Parathyroid adenoma (tissue), 2 donors: ENCODE measurements at regions not wholly inside any gene's neighbourhood (a gene's known extent, or its start where the extent isn't known, plus 50 kb on each side); places are given as distances from the start of the nearest gene placed in this dataset.

Experiments used
- H2AFZ ChIP-seq: fragments of 300-600 bp; sonication (generic); one replicate; pipeline ENCODE4 v1.7.0; 2017; ENCODE audit warnings: antibody characterized with exemption, mild to moderate bottlenecking
- H3K27ac ChIP-seq: fragments of 300-600 bp; sonication (generic); one replicate; pipeline ENCODE4 v1.7.0; 2017
- H3K27me3 ChIP-seq: fragments of 300-600 bp; sonication (generic); one replicate; pipeline ENCODE4 v1.7.0; 2017; ENCODE audit warnings: low read length; ENCODE audit not compliant: control insufficient read depth, insufficient read depth
- H3K36me3 ChIP-seq: fragments of 300-600 bp; sonication (generic); one replicate; pipeline ENCODE4 v1.7.0; 2017; ENCODE audit warnings: low read length; ENCODE audit not compliant: control insufficient read depth, insufficient read depth
- H3K4me1 ChIP-seq: fragments of 300-600 bp; sonication (generic); one replicate; pipeline ENCODE4 v1.7.0; 2017; ENCODE audit warnings: control low read depth
- H3K4me2 ChIP-seq: fragments of 300-600 bp; sonication (generic); one replicate; pipeline ENCODE4 v1.7.0; 2017; ENCODE audit warnings: low read length
- H3K4me3 ChIP-seq: fragments of 300-600 bp; sonication (generic); one replicate; pipeline ENCODE4 v1.7.0; 2017; ENCODE audit warnings: low read depth, low read length
- H3K79me2 ChIP-seq: fragments of 300-600 bp; sonication (generic); one replicate; pipeline ENCODE4 v1.7.0; 2017; ENCODE audit warnings: control low read depth
- H3K9ac ChIP-seq: fragments of 300-600 bp; sonication (generic); one replicate; pipeline ENCODE4 v1.7.0; 2017; ENCODE audit warnings: mild to moderate bottlenecking
- H3K9me3 ChIP-seq: fragments of 300-600 bp; sonication (generic); one replicate; pipeline ENCODE4 v1.7.0; 2017; ENCODE audit warnings: low read length; ENCODE audit not compliant: control insufficient read depth
- TF ChIP-seq, protein P1 (sequence below): fragments of 300-600 bp; sonication (generic); IDR thresholded peaks from one replicate; pipeline ENCODE4 v1.7.0; 2017; ENCODE audit warnings: antibody characterized with exemption, mild to moderate bottlenecking
- donor health status: primary hyperparathyroidism.

DNA sequence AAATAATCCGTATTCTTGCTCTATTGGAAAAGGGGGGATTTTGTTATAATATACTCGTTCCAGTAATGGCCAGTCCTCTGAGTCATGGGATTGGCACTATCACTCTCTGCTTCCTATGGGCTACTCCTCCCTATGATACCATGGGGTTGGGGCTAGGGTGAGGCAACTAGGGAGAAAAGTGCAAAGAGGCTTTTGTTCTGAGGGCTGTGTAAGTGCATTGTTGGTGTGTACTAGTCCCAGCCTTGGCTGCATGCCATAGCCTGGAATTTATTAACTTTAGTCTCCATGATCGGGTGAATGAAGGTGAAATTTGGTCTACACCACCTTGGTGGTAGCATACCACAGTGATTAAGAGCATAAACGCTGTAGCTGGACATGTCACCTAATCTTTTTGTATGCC is 247.6 kb downstream of the RPAP3 start:
- H3K9me3 ChIP-seq = no peaks in the 10 kb centered on the region
- no peaks in the 10 kb centered on the region for H3K79me2 ChIP-seq

GRCh38 chr12:47449797-47450196 is 256.0 kb downstream of the RPAP3 start:
- H3K79me2 ChIP-seq = no peaks in the 10 kb centered on the region
- TF ChIP-seq, protein P1, sequence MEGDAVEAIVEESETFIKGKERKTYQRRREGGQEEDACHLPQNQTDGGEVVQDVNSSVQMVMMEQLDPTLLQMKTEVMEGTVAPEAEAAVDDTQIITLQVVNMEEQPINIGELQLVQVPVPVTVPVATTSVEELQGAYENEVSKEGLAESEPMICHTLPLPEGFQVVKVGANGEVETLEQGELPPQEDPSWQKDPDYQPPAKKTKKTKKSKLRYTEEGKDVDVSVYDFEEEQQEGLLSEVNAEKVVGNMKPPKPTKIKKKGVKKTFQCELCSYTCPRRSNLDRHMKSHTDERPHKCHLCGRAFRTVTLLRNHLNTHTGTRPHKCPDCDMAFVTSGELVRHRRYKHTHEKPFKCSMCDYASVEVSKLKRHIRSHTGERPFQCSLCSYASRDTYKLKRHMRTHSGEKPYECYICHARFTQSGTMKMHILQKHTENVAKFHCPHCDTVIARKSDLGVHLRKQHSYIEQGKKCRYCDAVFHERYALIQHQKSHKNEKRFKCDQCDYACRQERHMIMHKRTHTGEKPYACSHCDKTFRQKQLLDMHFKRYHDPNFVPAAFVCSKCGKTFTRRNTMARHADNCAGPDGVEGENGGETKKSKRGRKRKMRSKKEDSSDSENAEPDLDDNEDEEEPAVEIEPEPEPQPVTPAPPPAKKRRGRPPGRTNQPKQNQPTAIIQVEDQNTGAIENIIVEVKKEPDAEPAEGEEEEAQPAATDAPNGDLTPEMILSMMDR = no peak
- H3K9ac ChIP-seq = no peak overlapping the region
- no peaks in the 10 kb centered on the region for H3K4me1 ChIP-seq
- no peaks in the 10 kb centered on the region for H3K27me3 ChIP-seq
- no peak overlapping the region for H3K27ac ChIP-seq
- no peak overlapping the region for H3K4me2 ChIP-seq
- H3K4me3 ChIP-seq = no peak overlapping the region
- H3K9me3 ChIP-seq = no peaks in the 10 kb centered on the region
- no peaks in the 10 kb centered on the region for H3K36me3 ChIP-seq
- no peak overlapping the region for H2AFZ ChIP-seq

More for the DNA sequence above, 247.6 kb downstream of the RPAP3 start:
- H3K36me3 ChIP-seq = no peaks in the 10 kb centered on the region
- no peak overlapping the region for H3K4me3 ChIP-seq
- TF ChIP-seq, protein P1 = no peak
- no peak overlapping the region for H3K9ac ChIP-seq
- H3K4me1 ChIP-seq = no peaks in the 10 kb centered on the region
- H2AFZ ChIP-seq = no peak overlapping the region
- no peaks in the 10 kb centered on the region for H3K27me3 ChIP-seq
- no peak overlapping the region for H3K4me2 ChIP-seq
- H3K27ac ChIP-seq = no peak overlapping the region

DNA sequence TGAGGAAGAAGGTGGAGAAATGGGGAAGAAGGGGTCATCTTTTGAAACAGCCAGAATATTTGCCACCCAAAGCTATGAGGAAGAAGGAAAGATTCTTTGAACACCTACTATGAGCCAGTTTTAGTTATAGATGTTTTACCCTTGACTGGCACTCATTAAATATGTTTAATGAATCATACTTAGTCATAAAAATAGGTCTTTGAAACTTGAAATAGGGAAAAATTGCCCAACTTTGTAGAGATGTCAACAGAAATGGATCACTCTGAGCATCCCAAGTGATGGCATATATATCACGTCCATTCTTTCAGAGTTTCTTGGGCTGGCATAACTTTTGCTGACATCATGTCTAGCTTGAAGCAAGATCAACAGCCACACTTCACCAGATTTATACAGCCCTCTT is 263.5 kb downstream of the RPAP3 start:
- H3K9ac ChIP-seq = no peak overlapping the region
- no peak overlapping the region for H3K4me3 ChIP-seq
- H3K4me1 ChIP-seq = no peaks in the 10 kb centered on the region
- no peaks in the 10 kb centered on the region for H3K27me3 ChIP-seq
- TF ChIP-seq, protein P1 = no peak
- H3K9me3 ChIP-seq = no peaks in the 10 kb centered on the region
- no peaks in the 10 kb centered on the region for H3K36me3 ChIP-seq
- no peak overlapping the region for H2AFZ ChIP-seq
- no peak overlapping the region for H3K27ac ChIP-seq
- no peak overlapping the region for H3K4me2 ChIP-seq
- H3K79me2 ChIP-seq = no peaks in the 10 kb centered on the region

- H3K9me3 ChIP-seq = no peaks in the 10 kb centered on the region
- H3K4me1 ChIP-seq = no peaks in the 10 kb centered on the region
- no peak overlapping the region for H3K27ac ChIP-seq
- TF ChIP-seq, protein P1 = no peak
- H3K4me3 ChIP-seq = no peak overlapping the region
- H3K9ac ChIP-seq = no peak overlapping the region
- no peaks in the 10 kb centered on the region for H3K79me2 ChIP-seq
- H2AFZ ChIP-seq = no peak overlapping the region
- no peak overlapping the region for H3K4me2 ChIP-seq
- no peaks in the 10 kb centered on the region for H3K27me3 ChIP-seq
- no peaks in the 10 kb centered on the region for H3K36me3 ChIP-seq
Measured at GRCh38 chr12:47441490-47441889, 264.3 kb downstream of the RPAP3 start.

- Histone ChIP-seq H3K4me3 (no peak overlapping the region), H3K4me2 (no peak overlapping the region), H3K79me2 (no peaks in the 10 kb centered on the region), H3K36me3 (no peaks in the 10 kb centered on the region), H3K9me3 (no peaks in the 10 kb centered on the region), H3K9ac (no peak overlapping the region), H2AFZ (no peak overlapping the region), H3K27me3 (no peaks in the 10 kb centered on the region), H3K4me1 (no peaks in the 10 kb centered on the region), H3K27ac (no peak overlapping the region)
- TF ChIP-seq, protein P1 = no peak
Measured at GRCh38 chr12:47438175-47438574, 267.7 kb downstream of the RPAP3 start.
